Parathyroid adenoma (tissue), 2 donors: ENCODE measurements at regions not wholly inside any gene's neighbourhood (a gene's known extent, or its start where the extent isn't known, plus 50 kb on each side); places are given as distances from the start of the nearest gene placed in this dataset.

ENCODE experiments used
- H2AFZ ChIP-seq: fragments of 300-600 bp; sonication (generic); one replicate; pipeline ENCODE4 v1.7.0; 2017; ENCODE audit warnings: antibody characterized with exemption, mild to moderate bottlenecking
- H3K27ac ChIP-seq: fragments of 300-600 bp; sonication (generic); one replicate; pipeline ENCODE4 v1.7.0; 2017
- H3K27me3 ChIP-seq: fragments of 300-600 bp; sonication (generic); one replicate; pipeline ENCODE4 v1.7.0; 2017; ENCODE audit warnings: low read length; ENCODE audit not compliant: control insufficient read depth, insufficient read depth
- H3K36me3 ChIP-seq: fragments of 300-600 bp; sonication (generic); one replicate; pipeline ENCODE4 v1.7.0; 2017; ENCODE audit warnings: low read length; ENCODE audit not compliant: control insufficient read depth, insufficient read depth
- H3K4me1 ChIP-seq: fragments of 300-600 bp; sonication (generic); one replicate; pipeline ENCODE4 v1.7.0; 2017; ENCODE audit warnings: control low read depth
- H3K4me2 ChIP-seq: fragments of 300-600 bp; sonication (generic); one replicate; pipeline ENCODE4 v1.7.0; 2017; ENCODE audit warnings: low read length
- H3K4me3 ChIP-seq: fragments of 300-600 bp; sonication (generic); one replicate; pipeline ENCODE4 v1.7.0; 2017; ENCODE audit warnings: low read depth, low read length
- H3K79me2 ChIP-seq: fragments of 300-600 bp; sonication (generic); one replicate; pipeline ENCODE4 v1.7.0; 2017; ENCODE audit warnings: control low read depth
- H3K9ac ChIP-seq: fragments of 300-600 bp; sonication (generic); one replicate; pipeline ENCODE4 v1.7.0; 2017; ENCODE audit warnings: mild to moderate bottlenecking
- H3K9me3 ChIP-seq: fragments of 300-600 bp; sonication (generic); one replicate; pipeline ENCODE4 v1.7.0; 2017; ENCODE audit warnings: low read length; ENCODE audit not compliant: control insufficient read depth
- TF ChIP-seq, protein P1 (sequence below): fragments of 300-600 bp; sonication (generic); IDR thresholded peaks from one replicate; pipeline ENCODE4 v1.7.0; 2017; ENCODE audit warnings: antibody characterized with exemption, mild to moderate bottlenecking
- donor health status: primary hyperparathyroidism.

DNA sequence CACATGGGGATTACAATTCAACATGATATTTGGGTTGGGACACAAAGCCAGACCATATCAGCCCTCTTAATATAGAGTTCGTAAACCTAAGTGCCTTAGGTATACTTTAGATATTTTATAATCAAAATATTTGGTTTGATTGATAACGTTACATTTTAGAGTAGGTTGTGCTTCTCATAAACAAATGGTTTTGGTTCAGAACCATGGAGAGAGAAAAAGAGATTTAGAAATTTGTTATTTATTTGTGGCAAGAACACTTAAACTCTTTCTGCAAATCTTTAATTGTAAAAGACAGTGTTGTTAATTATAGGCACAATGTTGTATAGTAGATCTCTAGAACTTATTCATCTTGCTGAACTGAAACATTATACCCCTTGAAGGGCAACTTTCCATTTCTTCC lies 298.8 kb downstream of the TENT4A start:
- no peak overlapping the region for H3K9ac ChIP-seq
- H3K79me2 ChIP-seq = no peaks in the 10 kb centered on the region
- H3K9me3 ChIP-seq = no peaks in the 10 kb centered on the region
- H2AFZ ChIP-seq = no peak overlapping the region
- H3K36me3 ChIP-seq = no peaks in the 10 kb centered on the region
- no peaks in the 10 kb centered on the region for H3K27me3 ChIP-seq
- H3K4me3 ChIP-seq = no peak overlapping the region
- no peaks in the 10 kb centered on the region for H3K4me1 ChIP-seq
- TF ChIP-seq, protein P1, sequence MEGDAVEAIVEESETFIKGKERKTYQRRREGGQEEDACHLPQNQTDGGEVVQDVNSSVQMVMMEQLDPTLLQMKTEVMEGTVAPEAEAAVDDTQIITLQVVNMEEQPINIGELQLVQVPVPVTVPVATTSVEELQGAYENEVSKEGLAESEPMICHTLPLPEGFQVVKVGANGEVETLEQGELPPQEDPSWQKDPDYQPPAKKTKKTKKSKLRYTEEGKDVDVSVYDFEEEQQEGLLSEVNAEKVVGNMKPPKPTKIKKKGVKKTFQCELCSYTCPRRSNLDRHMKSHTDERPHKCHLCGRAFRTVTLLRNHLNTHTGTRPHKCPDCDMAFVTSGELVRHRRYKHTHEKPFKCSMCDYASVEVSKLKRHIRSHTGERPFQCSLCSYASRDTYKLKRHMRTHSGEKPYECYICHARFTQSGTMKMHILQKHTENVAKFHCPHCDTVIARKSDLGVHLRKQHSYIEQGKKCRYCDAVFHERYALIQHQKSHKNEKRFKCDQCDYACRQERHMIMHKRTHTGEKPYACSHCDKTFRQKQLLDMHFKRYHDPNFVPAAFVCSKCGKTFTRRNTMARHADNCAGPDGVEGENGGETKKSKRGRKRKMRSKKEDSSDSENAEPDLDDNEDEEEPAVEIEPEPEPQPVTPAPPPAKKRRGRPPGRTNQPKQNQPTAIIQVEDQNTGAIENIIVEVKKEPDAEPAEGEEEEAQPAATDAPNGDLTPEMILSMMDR = no peak
- no peak overlapping the region for H3K4me2 ChIP-seq
- H3K27ac ChIP-seq = no peak overlapping the region

DNA sequence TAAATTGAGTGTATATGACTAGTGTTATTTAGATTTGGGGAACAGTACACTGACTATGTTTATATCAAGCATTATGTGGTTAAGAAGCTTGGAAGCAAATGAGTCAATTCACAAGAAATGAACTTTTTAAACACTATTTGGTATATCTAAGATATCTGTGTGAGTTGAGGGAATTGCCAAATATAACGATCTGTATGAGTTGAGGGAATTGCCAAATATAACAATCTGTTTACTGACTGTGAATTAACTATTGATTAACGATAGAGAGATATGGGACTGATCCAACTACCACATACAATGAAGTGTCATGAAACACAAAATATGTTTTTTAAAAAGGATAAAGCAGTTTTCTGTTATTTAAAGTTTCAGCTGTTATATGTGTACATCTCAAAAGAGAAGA lies 301.4 kb downstream of the TENT4A start:
- TF ChIP-seq, protein P1 = no peak
- no peak overlapping the region for H3K4me3 ChIP-seq

DNA sequence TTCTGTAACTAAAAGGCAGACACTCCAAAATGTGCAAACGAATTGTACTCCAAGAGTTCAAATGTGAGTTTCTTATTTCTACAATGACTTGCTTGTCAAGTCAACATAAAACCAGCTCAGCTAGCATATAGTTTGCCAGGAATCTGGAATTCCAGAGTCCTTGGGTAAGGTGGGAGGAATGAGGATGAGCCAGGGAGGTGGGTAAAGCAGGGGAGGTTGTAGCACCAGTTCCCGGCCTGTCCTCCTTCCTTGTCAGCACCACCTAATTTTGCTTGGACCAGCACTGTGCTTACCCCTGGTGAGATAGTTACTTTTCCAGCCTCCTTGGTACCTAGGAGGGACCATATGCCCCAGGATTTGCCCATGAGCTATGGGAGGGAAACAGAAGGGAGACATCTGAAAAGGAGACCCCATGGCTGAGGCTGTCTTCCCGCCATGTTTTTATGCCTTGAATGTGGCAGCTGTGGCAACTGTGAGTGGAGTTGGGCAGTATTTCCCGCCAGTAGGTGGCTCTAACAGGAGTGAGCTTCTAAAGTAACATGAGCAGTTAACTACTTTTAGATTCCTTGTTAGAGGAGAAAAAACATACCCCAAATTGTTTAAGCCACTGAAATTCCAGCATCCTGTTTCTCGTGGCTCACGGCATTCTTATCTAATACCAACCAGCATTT lies 302.5 kb downstream of the TENT4A start:
- H3K27ac ChIP-seq = no peak overlapping the region
- H3K4me3 ChIP-seq = no peak overlapping the region
- no peaks in the 10 kb centered on the region for H3K9me3 ChIP-seq
- H2AFZ ChIP-seq = no peak overlapping the region
- no peaks in the 10 kb centered on the region for H3K79me2 ChIP-seq
- H3K4me2 ChIP-seq = no peak overlapping the region
- no peaks in the 10 kb centered on the region for H3K4me1 ChIP-seq
- H3K9ac ChIP-seq = no peak overlapping the region
- TF ChIP-seq, protein P1 = no peak
- H3K36me3 ChIP-seq = no peaks in the 10 kb centered on the region
- H3K27me3 ChIP-seq = no peaks in the 10 kb centered on the region

More for the DNA sequence above, 301.4 kb downstream of the TENT4A start:
- H3K4me2 ChIP-seq = no peak overlapping the region
- H2AFZ ChIP-seq = no peak overlapping the region
- H3K9ac ChIP-seq = no peak overlapping the region
- no peaks in the 10 kb centered on the region for H3K4me1 ChIP-seq
- no peaks in the 10 kb centered on the region for H3K9me3 ChIP-seq
- H3K27me3 ChIP-seq = no peaks in the 10 kb centered on the region
- H3K79me2 ChIP-seq = no peaks in the 10 kb centered on the region
- H3K36me3 ChIP-seq = no peaks in the 10 kb centered on the region
- no peak overlapping the region for H3K27ac ChIP-seq

DNA sequence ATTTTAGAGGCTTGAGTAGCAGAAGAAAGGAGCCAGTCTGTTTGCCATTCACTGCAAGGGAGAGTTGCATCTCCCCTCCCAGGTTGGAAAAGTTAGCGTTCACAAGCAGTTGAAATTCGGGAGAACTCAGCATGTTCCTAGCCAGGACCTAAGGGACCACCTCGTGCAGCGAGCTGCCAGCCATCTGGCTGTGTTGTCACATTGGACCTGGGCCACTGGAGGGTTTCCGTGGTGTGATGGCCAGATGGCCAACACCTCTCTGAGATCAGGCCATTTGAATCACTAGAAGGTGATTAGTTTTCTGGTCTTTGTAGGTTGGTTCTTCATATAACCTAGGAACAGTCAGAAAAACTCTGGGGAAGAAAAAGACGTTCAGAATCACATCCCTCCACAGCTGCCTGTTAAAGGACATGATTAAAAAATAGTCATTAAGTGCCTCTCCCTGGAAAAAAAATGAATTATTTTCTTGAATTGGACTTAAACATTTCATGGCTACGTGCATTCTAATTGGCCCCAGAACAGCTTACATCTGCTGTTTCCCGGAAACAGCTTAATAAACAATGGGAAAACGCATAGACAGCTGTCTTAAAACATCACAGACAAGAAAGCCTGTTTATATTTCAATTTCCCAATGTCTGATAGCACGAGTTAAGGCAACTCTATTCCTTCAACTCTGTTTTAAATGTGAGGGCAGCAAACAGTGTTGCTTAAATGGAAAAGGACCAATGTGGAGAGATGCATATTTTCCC lies 303.9 kb downstream of the TENT4A start:
- H3K27me3 ChIP-seq = no peaks in the 10 kb centered on the region
- H3K79me2 ChIP-seq = no peaks in the 10 kb centered on the region
- H3K36me3 ChIP-seq = no peaks in the 10 kb centered on the region
- H3K4me2 ChIP-seq = no peak overlapping the region
- H3K9me3 ChIP-seq = no peaks in the 10 kb centered on the region
- no peaks in the 10 kb centered on the region for H3K4me1 ChIP-seq
- no peak overlapping the region for H3K27ac ChIP-seq
- H2AFZ ChIP-seq = no peak overlapping the region
- TF ChIP-seq, protein P1 = no peak
- no peak overlapping the region for H3K9ac ChIP-seq
- H3K4me3 ChIP-seq = no peak overlapping the region
